ENCODE measurements at regions not wholly inside any gene's neighbourhood (a gene's known extent, or its start where the extent isn't known, plus 50 kb on each side); places are given as distances from the start of the nearest gene placed in this dataset.

- intact Hi-C loops (cut with micrococcal nuclease; ENCODE audit: unreplicated experiment): no loop called here
These were observed 335.7 kb upstream of the NCAM2 start for GRCh38 chr21:20662514-20662913.

GRCh38 chr21:20667931-20668330, 330.3 kb upstream of the NCAM2 start:
- no peak overlapping the region for H3K4me3 ChIP-seq (ENCODE audit: low read depth in 2 of 2, low read length in 2 of 2)
- no peaks in the 10 kb centered on the region for H3K9me3 ChIP-seq (ENCODE audit: control insufficient read depth, insufficient read depth, low read depth, low read length)
- in situ Hi-C loops (cut with HindIII; ENCODE audit: low pct_unique_long_range_greater_than_20kb, low sequenced_read_pairs) (no loop called here), intact Hi-C loops (cut with micrococcal nuclease; ENCODE audit: unreplicated experiment) (no loop called here)
- CTCF ChIA-PET: no interaction called here
- H3K4me1 ChIP-seq (ENCODE audit: control insufficient read depth, insufficient read depth, low read length): no peaks in the 10 kb centered on the region
- no peak overlapping the region for H3K27ac ChIP-seq (ENCODE audit: low read length)
- POLR2A ChIA-PET: no interaction called here
- no peaks in the 10 kb centered on the region for H3K36me3 ChIP-seq (ENCODE audit: control insufficient read depth, insufficient read depth, low read length)
- ATAC-seq (no peak), DNase-seq (ENCODE audit: low read depth, low spot score) (no peak)
- no peaks in the 10 kb centered on the region for H3K27me3 ChIP-seq (ENCODE audit: control insufficient read depth, insufficient read depth, low read length)
- BruUV-seq (replicated peaks): no TSS peak
- no peak for TF ChIP-seq CTCF (IDR thresholded peaks at IDR 0.05)
- no peak for TF ChIP-seq REST (IDR thresholded peaks at IDR 0.05; ENCODE audit: insufficient read depth in 1 of 2, low read depth in 2 of 2, low read length in 1 of 2)
- TF ChIP-seq SIN3A (IDR thresholded peaks at IDR 0.05; ENCODE audit: borderline replicate concordance, insufficient read depth, low read depth, low read length): no peak
- no peak for TF ChIP-seq TCF7L2 (IDR thresholded peaks at IDR 0.05; ENCODE audit: low read depth, low read length)
- TF ChIP-seq POLR2AphosphoS5 (IDR thresholded peaks at IDR 0.05; ENCODE audit: low read depth, low read length): no peak

More at GRCh38 chr21:20662514-20662913, 335.7 kb upstream of the NCAM2 start:
- in situ Hi-C loops (cut with HindIII; ENCODE audit: low pct_unique_long_range_greater_than_20kb, low sequenced_read_pairs): no loop called here
- ATAC-seq: no peak
- no peak for TF ChIP-seq REST (IDR thresholded peaks at IDR 0.05; ENCODE audit: insufficient read depth in 1 of 2, low read depth in 2 of 2, low read length in 1 of 2)
- no peak for TF ChIP-seq SIN3A (IDR thresholded peaks at IDR 0.05; ENCODE audit: borderline replicate concordance, insufficient read depth, low read depth, low read length)
- no peak for TF ChIP-seq CTCF (IDR thresholded peaks at IDR 0.05)
- TF ChIP-seq POLR2AphosphoS5 (IDR thresholded peaks at IDR 0.05; ENCODE audit: low read depth, low read length): no peak
- TF ChIP-seq TCF7L2 (IDR thresholded peaks at IDR 0.05; ENCODE audit: low read depth, low read length): no peak
- ChIA-PET CTCF (no interaction called here), POLR2A (no interaction called here)
- Histone ChIP-seq H3K4me1 (ENCODE audit: control insufficient read depth, insufficient read depth, low read length) (no peaks in the 10 kb centered on the region), H3K4me3 (ENCODE audit: low read depth in 2 of 2, low read length in 2 of 2) (no peak overlapping the region), H3K27ac (ENCODE audit: low read length) (no peak overlapping the region), H3K36me3 (ENCODE audit: control insufficient read depth, insufficient read depth, low read length) (no peaks in the 10 kb centered on the region), H3K9me3 (ENCODE audit: control insufficient read depth, insufficient read depth, low read depth, low read length) (no peaks in the 10 kb centered on the region), H3K27me3 (ENCODE audit: control insufficient read depth, insufficient read depth, low read length) (no peaks in the 10 kb centered on the region)
- no peak for DNase-seq (ENCODE audit: low read depth, low spot score)
- no TSS peak for BruUV-seq (replicated peaks)
